Stomach (tissue), 4 donors: ENCODE measurements at regions not wholly inside any gene's neighbourhood (a gene's known extent, or its start where the extent isn't known, plus 50 kb on each side); places are given as distances from the start of the nearest gene placed in this dataset.

Experiments used
- CTCF ChIP-seq, 7 experiments: fragments of 450-650 bp in 4 of 7; fragments of 200-600 bp in 3 of 7; sonication (generic) in 3 of 7; IDR thresholded peaks; one replicate each; pipeline ENCODE4 v1.5.1; 2016 to 2019; ENCODE audit warnings: antibody characterized with exemption in 7 of 7, control low read depth in 2 of 7, mild to moderate bottlenecking in 1 of 7
- EP300 ChIP-seq: sonication (generic); formaldehyde crosslinking; IDR thresholded peaks from one replicate; pipeline ENCODE4 v1.6.1; 2017; ENCODE audit warnings: antibody characterized with exemption
- POLR2A ChIP-seq, 4 donors: fragments of 450-650 bp; IDR thresholded peaks; one replicate each; pipeline ENCODE4 v1.6.1; 2016; ENCODE audit warnings: antibody characterized with exemption in 4 of 4, control low read depth in 2 of 4, mild to moderate bottlenecking in 1 of 4, moderate library complexity in 1 of 4
- POLR2AphosphoS5 ChIP-seq, 3 donors: sonication (generic); formaldehyde crosslinking; IDR thresholded peaks; one replicate each; pipeline ENCODE4 v1.6.1; 2016; ENCODE audit warnings: antibody characterized with exemption in 3 of 3

GRCh38 chr2:51420511-51420910 is 388.6 kb upstream of the NRXN1 start:
- no peak for TF ChIP-seq CTCF (IDR thresholded peaks at IDR 0.05)
- no peak for TF ChIP-seq POLR2AphosphoS5 (IDR thresholded peaks at IDR 0.05)
- no peak for TF ChIP-seq POLR2A (IDR thresholded peaks at IDR 0.05)
- no peak for TF ChIP-seq EP300
